ENCODE measurements at regions not wholly inside any gene's neighbourhood (a gene's known extent, or its start where the extent isn't known, plus 50 kb on each side); places are given as distances from the start of the nearest gene placed in this dataset.

DNA sequence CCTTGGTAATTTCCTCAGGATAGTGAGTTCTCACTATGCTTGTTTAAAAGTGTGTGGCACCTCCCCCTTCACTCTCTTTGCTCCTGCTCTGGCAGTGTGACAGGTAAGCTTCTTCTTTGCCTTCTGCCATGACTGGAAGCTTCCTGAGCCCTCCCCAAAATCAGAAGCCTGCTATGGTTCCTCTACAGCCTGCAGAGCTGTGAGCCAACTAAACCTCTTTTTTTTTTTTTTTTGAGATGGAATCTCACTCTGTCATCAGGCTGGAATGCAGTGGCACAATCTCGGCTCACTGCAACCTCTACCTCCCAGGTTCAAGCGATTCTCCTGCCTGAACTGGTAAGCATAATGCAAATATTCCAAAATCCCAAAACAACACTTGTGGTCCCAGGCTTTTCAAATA is 80.0 kb downstream of the SOWAHC start:
- H3K4me3 ChIP-seq = no peak overlapping the region
- H3K9ac ChIP-seq = no peak overlapping the region
- H3F3A ChIP-seq (ENCODE audit: insufficient read depth) = 0 out of 2 replicates have a peak, but pooled peaks cover 6% of the 10 kb centered on the region
- H2AFZ ChIP-seq = peak overlapping the region; percentile 68
- H3K4me2 ChIP-seq (ENCODE audit: unreplicated experiment) = peak overlapping the region; percentile 67
- no peaks in the 10 kb centered on the region for H3K9me3 ChIP-seq (ENCODE audit: low read depth)
- TF ChIP-seq EZH2phosphoT487 (IDR thresholded peaks at IDR 0.05; ENCODE audit: insufficient read depth, low read depth) (no peak), EZH2 (IDR thresholded peaks at IDR 0.05; ENCODE audit: insufficient read depth, poor library complexity, severe bottlenecking) (no peak)
- no peaks in the 10 kb centered on the region for H4K20me1 ChIP-seq (ENCODE audit: insufficient read depth)
- 0 to 3% methylated on average over 2 of the region's 2 CpGs for whole genome bisulfite sequencing, 2 experiments (ENCODE audit: low coverage in 1 of 2, low lambda C conversion rate in 2 of 2, missing lambda C conversion rate in 2 of 2)
- in situ Hi-C loops (cut with MboI) = no loop called here
- DNase-seq = peak; percentile 48
- no peaks in the 10 kb centered on the region for H3K79me2 ChIP-seq (ENCODE audit: insufficient read depth)
- no peaks in the 10 kb centered on the region for H3K9me2 ChIP-seq (ENCODE audit: insufficient read depth)
- no peaks in the 10 kb centered on the region for H3K36me3 ChIP-seq (ENCODE audit: low read depth)
- H3K4me1 ChIP-seq (ENCODE audit: insufficient read depth) = peaks cover 17% of the 10 kb centered on the region
- no peak overlapping the region for H3K27ac ChIP-seq
- no peaks in the 10 kb centered on the region for H3K27me3 ChIP-seq (replicated peaks; ENCODE audit: insufficient read depth)

DNA sequence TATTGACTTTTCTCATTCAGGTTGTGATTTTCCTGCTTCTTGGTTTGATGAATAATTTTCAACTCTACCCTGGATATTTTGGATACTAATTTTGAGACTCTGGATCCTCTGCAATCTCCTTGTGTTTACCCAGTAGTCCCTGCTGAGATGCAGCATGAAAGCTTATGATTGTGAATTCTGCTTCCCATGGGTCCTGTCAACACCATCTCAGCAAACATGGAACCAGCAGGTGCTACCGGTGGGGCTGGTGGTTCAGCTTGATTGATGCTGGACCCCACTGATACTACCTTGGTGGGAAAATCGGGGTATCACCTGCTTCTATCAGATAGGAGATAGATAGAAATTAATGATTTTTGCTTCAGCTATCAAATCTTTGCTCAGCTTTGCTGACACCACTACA is 81.1 kb downstream of the SOWAHC start:
- H3K27me3 ChIP-seq (replicated peaks; ENCODE audit: insufficient read depth) = no peaks in the 10 kb centered on the region
- TF ChIP-seq EZH2 (IDR thresholded peaks at IDR 0.05; ENCODE audit: insufficient read depth, poor library complexity, severe bottlenecking) (no peak), EZH2phosphoT487 (IDR thresholded peaks at IDR 0.05; ENCODE audit: insufficient read depth, low read depth) (no peak)
- peaks cover 18% of the 10 kb centered on the region for H3K4me1 ChIP-seq (ENCODE audit: insufficient read depth)
- no peak for DNase-seq
- in situ Hi-C loops (cut with MboI) = no loop called here
- no peaks in the 10 kb centered on the region for H3K9me2 ChIP-seq (ENCODE audit: insufficient read depth)
- no peak overlapping the region for H3K4me3 ChIP-seq
- H3K36me3 ChIP-seq (ENCODE audit: low read depth) = no peaks in the 10 kb centered on the region
- no peaks in the 10 kb centered on the region for H3K9me3 ChIP-seq (ENCODE audit: low read depth)
- WGBS, 2 experiments (ENCODE audit: low coverage in 1 of 2, low lambda C conversion rate in 2 of 2, missing lambda C conversion rate in 2 of 2) = 82 to 92% methylated on average over 2 of the region's 2 CpGs
- no peak overlapping the region for H2AFZ ChIP-seq
- no peak overlapping the region for H3K27ac ChIP-seq
- no peaks in the 10 kb centered on the region for H4K20me1 ChIP-seq (ENCODE audit: insufficient read depth)
- no peak overlapping the region for H3K4me2 ChIP-seq (ENCODE audit: unreplicated experiment)
- H3K79me2 ChIP-seq (ENCODE audit: insufficient read depth) = no peaks in the 10 kb centered on the region
- H3F3A ChIP-seq (ENCODE audit: insufficient read depth) = 0 out of 2 replicates have a peak, but pooled peaks cover 6% of the 10 kb centered on the region
- no peak overlapping the region for H3K9ac ChIP-seq

DNA sequence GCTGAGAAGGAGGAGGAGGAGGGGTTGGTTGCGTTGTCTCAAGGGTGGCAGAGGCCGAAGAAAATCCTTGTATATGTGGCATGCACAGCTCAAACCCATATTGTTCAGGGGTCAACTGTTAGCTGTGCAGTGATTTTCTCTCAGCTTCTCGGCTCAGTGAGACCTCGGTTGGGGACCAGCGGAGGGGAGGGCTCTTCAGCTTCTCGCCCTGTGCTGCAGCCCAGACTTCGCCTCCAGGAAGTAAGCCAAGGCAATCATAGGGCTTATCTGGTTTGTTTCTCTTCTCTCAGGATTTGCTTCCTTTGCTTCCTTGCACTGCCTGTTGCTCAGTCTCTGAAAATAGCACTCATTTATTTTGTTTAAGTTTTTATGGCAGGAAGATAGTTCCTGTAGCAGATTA is 85.5 kb downstream of the SOWAHC start:
- H2AFZ ChIP-seq = no peak overlapping the region
- 99% methylated on average over 7 of the region's 7 CpGs for WGBS, 2 experiments (ENCODE audit: low coverage in 1 of 2, low lambda C conversion rate in 2 of 2, missing lambda C conversion rate in 2 of 2)
- no peak overlapping the region for H3K9ac ChIP-seq
- H3K9me3 ChIP-seq (ENCODE audit: low read depth) = no peaks in the 10 kb centered on the region
- no peak overlapping the region for H3K4me3 ChIP-seq
- in situ Hi-C loops (cut with MboI) = no loop called here
- no peaks in the 10 kb centered on the region for H3K9me2 ChIP-seq (ENCODE audit: insufficient read depth)
- peaks cover 20% of the 10 kb centered on the region for H3F3A ChIP-seq (ENCODE audit: insufficient read depth)
- H3K79me2 ChIP-seq (ENCODE audit: insufficient read depth) = no peaks in the 10 kb centered on the region
- peaks cover 31% of the 10 kb centered on the region for H3K4me1 ChIP-seq (ENCODE audit: insufficient read depth)
- DNase-seq = no peak
- H4K20me1 ChIP-seq (ENCODE audit: insufficient read depth) = no peaks in the 10 kb centered on the region
- H3K4me2 ChIP-seq (ENCODE audit: unreplicated experiment) = no peak overlapping the region
- TF ChIP-seq EZH2 (IDR thresholded peaks at IDR 0.05; ENCODE audit: insufficient read depth, poor library complexity, severe bottlenecking) (no peak), EZH2phosphoT487 (IDR thresholded peaks at IDR 0.05; ENCODE audit: insufficient read depth, low read depth) (no peak)
- H3K27ac ChIP-seq = no peak overlapping the region
- H3K27me3 ChIP-seq (replicated peaks; ENCODE audit: insufficient read depth) = no peaks in the 10 kb centered on the region
- no peaks in the 10 kb centered on the region for H3K36me3 ChIP-seq (ENCODE audit: low read depth)

DNA sequence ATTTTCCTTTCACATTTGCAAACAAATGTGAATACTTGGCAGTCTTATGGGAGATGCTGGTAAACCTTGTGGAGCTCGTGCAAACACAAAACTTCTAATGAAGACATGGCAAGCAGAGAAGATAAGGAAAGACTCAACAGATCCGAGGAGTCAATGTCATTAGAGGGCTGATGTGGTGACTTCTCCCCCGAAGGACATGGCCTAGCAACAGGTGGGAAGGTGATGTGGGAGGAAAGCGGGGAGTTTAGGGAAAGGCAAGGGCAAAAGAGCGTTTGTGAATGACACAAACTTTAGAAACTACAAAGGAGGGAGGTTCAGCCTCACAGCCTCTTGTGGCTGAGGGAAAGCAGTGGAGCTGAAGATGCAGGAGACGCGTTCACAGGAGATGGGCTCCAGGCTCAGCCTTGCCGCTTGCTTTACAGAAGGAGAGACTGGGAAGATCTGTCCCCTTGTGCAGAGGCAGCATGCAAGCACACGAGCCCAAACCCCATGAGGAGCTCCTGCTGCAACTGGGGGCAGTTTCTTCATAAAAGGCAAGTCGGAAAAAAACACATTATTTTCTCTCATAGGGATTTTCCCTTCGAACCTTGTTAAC is 86.6 kb downstream of the SOWAHC start:
- H3K36me3 ChIP-seq (ENCODE audit: low read depth) = no peaks in the 10 kb centered on the region
- H3K27ac ChIP-seq = no peak overlapping the region
- no peak for TF ChIP-seq EZH2 (IDR thresholded peaks at IDR 0.05; ENCODE audit: insufficient read depth, poor library complexity, severe bottlenecking)
- TF ChIP-seq EZH2phosphoT487 (IDR thresholded peaks at IDR 0.05; ENCODE audit: insufficient read depth, low read depth) = no peak
- H2AFZ ChIP-seq = no peak overlapping the region
- H3K4me1 ChIP-seq (ENCODE audit: insufficient read depth) = peaks cover 29% of the 10 kb centered on the region
- no peaks in the 10 kb centered on the region for H3K79me2 ChIP-seq (ENCODE audit: insufficient read depth)
- DNase-seq = no peak
- peaks cover 17% of the 10 kb centered on the region for H3F3A ChIP-seq (ENCODE audit: insufficient read depth)
- no peak overlapping the region for H3K4me3 ChIP-seq
- in situ Hi-C loops (cut with MboI) = no loop called here
- H3K4me2 ChIP-seq (ENCODE audit: unreplicated experiment) = no peak overlapping the region
- no peaks in the 10 kb centered on the region for H3K9me2 ChIP-seq (ENCODE audit: insufficient read depth)
- WGBS, 2 experiments (ENCODE audit: low coverage in 1 of 2, low lambda C conversion rate in 2 of 2, missing lambda C conversion rate in 2 of 2) = 89 to 92% methylated on average over 11 of the region's 11 CpGs
- no peaks in the 10 kb centered on the region for H4K20me1 ChIP-seq (ENCODE audit: insufficient read depth)
- no peaks in the 10 kb centered on the region for H3K27me3 ChIP-seq (replicated peaks; ENCODE audit: insufficient read depth)
- no peaks in the 10 kb centered on the region for H3K9me3 ChIP-seq (ENCODE audit: low read depth)
- no peak overlapping the region for H3K9ac ChIP-seq
